ENCODE measurements at regions not wholly inside any gene's neighbourhood (a gene's known extent, or its start where the extent isn't known, plus 50 kb on each side); places are given as distances from the start of the nearest gene placed in this dataset.

GRCh38 chrX:40928076-40928475 is 157.2 kb upstream of the USP9X start:
- peaks cover 1% of the 10 kb centered on the region for H3K4me1 Mint-ChIP-seq
- H3K36me3 Mint-ChIP-seq = peaks cover 21% of the 10 kb centered on the region
- DNase-seq (ENCODE audit: low spot score) (no peak), ATAC-seq (no peak)
- H3K9me3 Mint-ChIP-seq = peaks cover 23% of the 10 kb centered on the region
- ChIA-PET POLR2A (no interaction called here), CTCF (no interaction called here)
- no peaks in the 10 kb centered on the region for H3K27me3 Mint-ChIP-seq (ENCODE audit: low read depth)
- no peak overlapping the region for H3K4me3 Mint-ChIP-seq
- no peak for TF ChIP-seq CREM (CRISPR knock-in tag; IDR thresholded peaks at IDR 0.05)
- TF ChIP-seq ZBTB43 (CRISPR knock-in tag; IDR thresholded peaks at IDR 0.05) = no peak
- TF ChIP-seq ZNF532 (CRISPR knock-in tag; IDR thresholded peaks at IDR 0.05; ENCODE audit: borderline replicate concordance) = no peak
- no peak for TF ChIP-seq EMX1 (CRISPR knock-in tag; IDR thresholded peaks at IDR 0.05)
- no peak for TF ChIP-seq NFATC4 (CRISPR knock-in tag; IDR thresholded peaks at IDR 0.05)
- no peak for TF ChIP-seq MLX (CRISPR knock-in tag; IDR thresholded peaks at IDR 0.05)
- no peak overlapping the region for H3K27ac Mint-ChIP-seq

GRCh38 chrX:40931921-40932320 is 153.3 kb upstream of the USP9X start:
- peaks cover 14% of the 10 kb centered on the region for H3K36me3 Mint-ChIP-seq
- H3K4me3 Mint-ChIP-seq = no peak overlapping the region
- H3K27me3 Mint-ChIP-seq (ENCODE audit: low read depth) = no peaks in the 10 kb centered on the region
- POLR2A ChIA-PET = no interaction called here
- DNase-seq (ENCODE audit: low spot score) (no peak), ATAC-seq (no peak)
- CTCF ChIA-PET = no interaction called here
- no peak overlapping the region for H3K27ac Mint-ChIP-seq
- H3K4me1 Mint-ChIP-seq = peaks cover 11% of the 10 kb centered on the region
- H3K9me3 Mint-ChIP-seq = peaks cover 13% of the 10 kb centered on the region
- TF ChIP-seq ZBTB21 (CRISPR knock-in tag; IDR thresholded peaks at IDR 0.05; ENCODE audit: borderline replicate concordance) = no peak
- no peak for TF ChIP-seq ZNF219 (CRISPR knock-in tag; IDR thresholded peaks at IDR 0.05; ENCODE audit: borderline replicate concordance)
- TF ChIP-seq IRF1 (CRISPR knock-in tag; IDR thresholded peaks at IDR 0.05) = no peak
- TF ChIP-seq TEAD1 (CRISPR knock-in tag; IDR thresholded peaks at IDR 0.05) = no peak
- no peak for TF ChIP-seq TEAD4 (CRISPR knock-in tag; IDR thresholded peaks at IDR 0.05)
- no peak for TF ChIP-seq IRF2 (CRISPR knock-in tag; IDR thresholded peaks at IDR 0.05; ENCODE audit: borderline replicate concordance, low read depth)
- TF ChIP-seq RORB (CRISPR knock-in tag; IDR thresholded peaks at IDR 0.05) = no peak
- TF ChIP-seq ZNF416 (CRISPR knock-in tag; IDR thresholded peaks at IDR 0.05) = no peak
- TF ChIP-seq ZNF396 (CRISPR knock-in tag; IDR thresholded peaks at IDR 0.05; ENCODE audit: borderline replicate concordance) = no peak
- TF ChIP-seq ZSCAN18 (CRISPR knock-in tag; IDR thresholded peaks at IDR 0.05) = no peak
- no peak for TF ChIP-seq USF2 (CRISPR knock-in tag; IDR thresholded peaks at IDR 0.05)
- no peak for TF ChIP-seq PREB (CRISPR knock-in tag; IDR thresholded peaks at IDR 0.05; ENCODE audit: borderline replicate concordance)
- no peak for TF ChIP-seq ATF1 (CRISPR knock-in tag; IDR thresholded peaks at IDR 0.05)
- no peak for TF ChIP-seq PRDM15 (CRISPR knock-in tag; IDR thresholded peaks at IDR 0.05)
- no peak for TF ChIP-seq KAT7 (CRISPR knock-in tag; IDR thresholded peaks at IDR 0.05; ENCODE audit: borderline replicate concordance)
- TF ChIP-seq ZNF423 (CRISPR knock-in tag; IDR thresholded peaks at IDR 0.05) = no peak
